ENCODE measurements at regions not wholly inside any gene's neighbourhood (a gene's known extent, or its start where the extent isn't known, plus 50 kb on each side); places are given as distances from the start of the nearest gene placed in this dataset.

GRCh38 chr14:42872786-42873185 lies 1266.1 kb downstream of the LRFN5 start:
- DNase-seq = no peak

- no peak for DNase-seq
These were observed 1263.0 kb downstream of the LRFN5 start for GRCh38 chr14:42869681-42870080.

GRCh38 chr14:42862114-42862513 lies 1255.4 kb downstream of the LRFN5 start:
- no peak for DNase-seq

- no peak for DNase-seq
These were observed 1253.7 kb downstream of the LRFN5 start for GRCh38 chr14:42860371-42860770.

GRCh38 chr14:42856106-42856505 lies 1249.4 kb downstream of the LRFN5 start:
- DNase-seq = no peak

GRCh38 chr14:42855085-42855484 lies 1248.4 kb downstream of the LRFN5 start:
- DNase-seq = peak; percentile 28

- DNase-seq = peak; percentile 83
These were observed 1247.4 kb downstream of the LRFN5 start for GRCh38 chr14:42854061-42854460.

- no peak for DNase-seq
These were observed 1242.0 kb downstream of the LRFN5 start for GRCh38 chr14:42848652-42849051.

GRCh38 chr14:42814817-42815216 lies 1208.1 kb downstream of the LRFN5 start:
- DNase-seq = no peak

GRCh38 chr14:42806909-42807315 lies 1200.2 kb downstream of the LRFN5 start:
- no peak for DNase-seq

GRCh38 chr14:42804141-42804540 lies 1197.5 kb downstream of the LRFN5 start:
- no peak for DNase-seq

- peak; percentile 39 for DNase-seq
These were observed 1195.7 kb downstream of the LRFN5 start for GRCh38 chr14:42802346-42802745.

GRCh38 chr14:42792166-42792565 lies 1185.5 kb downstream of the LRFN5 start:
- DNase-seq = no peak

- no peak for DNase-seq
These were observed 1176.1 kb downstream of the LRFN5 start for GRCh38 chr14:42782754-42783153.

- no peak for DNase-seq
These were observed 1172.3 kb downstream of the LRFN5 start for GRCh38 chr14:42778984-42779383.

GRCh38 chr14:42750771-42751170 lies 1144.1 kb downstream of the LRFN5 start:
- DNase-seq = no peak

- no peak for DNase-seq
These were observed 1135.4 kb downstream of the LRFN5 start for GRCh38 chr14:42742084-42742483.

- DNase-seq = no peak
These were observed 1129.7 kb downstream of the LRFN5 start for GRCh38 chr14:42736408-42736807.

GRCh38 chr14:42734041-42734440 lies 1127.4 kb downstream of the LRFN5 start:
- DNase-seq = no peak

- DNase-seq = no peak
These were observed 1125.3 kb downstream of the LRFN5 start for GRCh38 chr14:42732005-42732404.

- no peak for DNase-seq
These were observed 1124.8 kb downstream of the LRFN5 start for GRCh38 chr14:42731480-42731879.

GRCh38 chr14:42729681-42730080 lies 1123.0 kb downstream of the LRFN5 start:
- DNase-seq = no peak

- DNase-seq = no peak
These were observed 1112.7 kb downstream of the LRFN5 start for GRCh38 chr14:42719391-42719790.

- no peak for DNase-seq
These were observed 1108.6 kb downstream of the LRFN5 start for GRCh38 chr14:42715316-42715715.

GRCh38 chr14:42710071-42710470 lies 1103.4 kb downstream of the LRFN5 start:
- no peak for DNase-seq

GRCh38 chr14:42703501-42703900 lies 1096.8 kb downstream of the LRFN5 start:
- no peak for DNase-seq
